Skeletal muscle tissue (tissue), 3 donors: ENCODE measurements at regions not wholly inside any gene's neighbourhood (a gene's known extent, or its start where the extent isn't known, plus 50 kb on each side); places are given as distances from the start of the nearest gene placed in this dataset.

ENCODE experiments used
- H3K27ac ChIP-seq: one replicate; pipeline ENCODE4 v1.7.0; 2013; ENCODE audit warnings: mild to moderate bottlenecking, low read depth, low read length, inconsistent platforms
- H3K27me3 ChIP-seq, 3 donors: one replicate each; pipeline ENCODE4 v1.7.0; 2013; ENCODE audit warnings: low read length in 3 of 3; ENCODE audit not compliant: control insufficient read depth in 3 of 3, insufficient read depth in 3 of 3
- H3K36me3 ChIP-seq, 3 donors: one replicate each; pipeline ENCODE4 v1.7.0; 2013; ENCODE audit warnings: low read length in 3 of 3; ENCODE audit not compliant: control insufficient read depth in 3 of 3, insufficient read depth in 3 of 3
- H3K4me1 ChIP-seq, 3 donors: one replicate each; pipeline ENCODE4 v1.7.0; 2013; ENCODE audit warnings: low read length in 3 of 3, mild to moderate bottlenecking in 3 of 3; ENCODE audit not compliant: control insufficient read depth in 3 of 3, insufficient read depth in 3 of 3
- H3K4me3 ChIP-seq, 3 donors: one replicate each; pipeline ENCODE4 v1.7.0; 2013; ENCODE audit warnings: low read length in 3 of 3
- H3K9ac ChIP-seq, 3 donors: one replicate each; pipeline ENCODE4 v1.7.0; 2013; ENCODE audit warnings: low read length in 3 of 3, mild to moderate bottlenecking in 3 of 3, moderate library complexity in 2 of 3, low read depth in 1 of 3
- H3K9me3 ChIP-seq, 3 donors: one replicate each; pipeline ENCODE4 v1.7.0; 2013; ENCODE audit warnings: low read length in 3 of 3; ENCODE audit not compliant: control insufficient read depth in 3 of 3
- donor health status: Osteomylitis.

DNA sequence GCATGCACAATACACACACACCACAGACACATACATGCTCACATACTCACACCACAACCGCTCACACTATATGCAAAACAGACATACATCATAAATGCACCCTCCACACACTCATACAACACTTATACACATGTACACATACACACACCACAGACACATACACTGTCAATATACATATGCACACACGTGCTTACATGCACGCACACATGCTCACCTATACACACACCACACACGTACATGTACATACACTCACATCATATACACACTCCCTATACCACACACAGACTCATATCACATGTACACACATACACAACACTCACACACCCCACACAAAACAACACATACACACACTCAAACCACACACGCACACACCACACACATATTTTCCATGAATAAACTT lies 885.3 kb downstream of the TBC1D22A start:
- Histone ChIP-seq H3K9ac (no peak overlapping the region), H3K27ac (no peak overlapping the region), H3K36me3 (no peaks in the 10 kb centered on the region), H3K9me3 (no peaks in the 10 kb centered on the region), H3K27me3 (peaks cover 3 to 5% (median 4%) of the 10 kb centered on the region in 3 donors), H3K4me3 (no peak overlapping the region), H3K4me1 (no peaks in the 10 kb centered on the region)

DNA sequence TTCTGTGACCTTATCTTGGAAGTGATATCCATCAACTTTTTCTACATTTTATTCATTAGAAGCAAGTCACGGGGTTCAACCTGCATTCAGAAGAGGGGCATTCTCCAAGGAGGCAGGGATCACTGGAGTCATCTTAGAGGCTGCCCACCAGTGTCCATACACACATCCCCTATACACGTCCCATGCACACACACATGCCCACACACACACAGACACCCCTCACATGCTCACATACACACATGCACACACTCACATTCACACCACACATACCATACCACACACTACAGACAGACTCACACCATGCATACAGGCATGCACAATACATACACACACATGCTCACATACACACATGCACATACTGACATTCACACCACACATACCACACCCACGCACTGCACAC lies 884.7 kb downstream of the TBC1D22A start:
- H3K27me3 ChIP-seq = peaks cover 3 to 7% (median 4%) of the 10 kb centered on the region in 3 donors
- no peak overlapping the region for H3K4me3 ChIP-seq

DNA sequence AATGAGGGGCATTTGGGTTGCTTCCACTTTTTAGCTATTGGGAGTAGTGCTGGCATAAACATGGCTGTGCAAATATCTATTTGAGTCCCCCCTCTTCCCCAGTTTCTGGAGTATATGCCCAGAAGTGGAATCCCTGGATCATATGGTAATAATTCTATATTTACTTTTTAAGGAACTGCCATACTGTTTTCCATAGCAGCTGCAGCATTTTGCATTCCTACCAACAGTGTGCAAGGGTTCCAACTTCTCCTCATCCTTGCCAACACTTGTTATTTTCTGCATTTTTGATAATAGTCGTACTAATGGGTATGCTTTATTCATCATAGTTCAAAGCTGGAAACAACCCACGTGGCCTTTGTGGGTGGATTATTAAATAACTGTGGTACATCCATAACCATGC lies 883.5 kb downstream of the TBC1D22A start:
- no peak overlapping the region for H3K9ac ChIP-seq

More for the DNA sequence above, 884.7 kb downstream of the TBC1D22A start:
- H3K27ac ChIP-seq = no peak overlapping the region
- H3K9me3 ChIP-seq = no peaks in the 10 kb centered on the region
- no peaks in the 10 kb centered on the region for H3K36me3 ChIP-seq
- H3K4me1 ChIP-seq = no peaks in the 10 kb centered on the region
- no peak overlapping the region for H3K9ac ChIP-seq

DNA sequence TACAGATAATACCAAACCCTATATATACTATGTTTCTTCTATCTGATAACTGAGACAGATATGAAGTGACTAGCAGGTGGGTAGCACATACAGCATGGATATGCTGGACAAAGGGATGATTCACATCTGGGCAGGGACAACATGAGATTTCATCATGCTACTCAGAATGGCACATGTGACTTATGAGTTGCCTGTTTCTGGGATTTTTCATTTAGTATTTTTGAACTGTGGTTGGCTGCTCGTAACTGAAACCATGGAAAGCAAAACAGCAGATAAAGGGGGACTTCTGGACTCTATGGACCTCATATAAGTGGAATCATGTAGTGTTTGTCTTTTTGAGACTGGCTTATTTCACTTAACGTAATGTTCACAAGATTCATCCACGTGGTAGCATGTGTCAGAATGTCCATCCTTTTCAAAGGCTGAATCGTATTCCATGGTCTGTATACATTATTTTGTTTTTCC lies 883.0 kb downstream of the TBC1D22A start:
- Histone ChIP-seq H3K4me3 (no peak overlapping the region), H3K9me3 (no peaks in the 10 kb centered on the region), H3K27ac (no peak overlapping the region), H3K9ac (no peak overlapping the region), H3K4me1 (no peaks in the 10 kb centered on the region), H3K36me3 (no peaks in the 10 kb centered on the region), H3K27me3 (peaks cover 3 to 8% (median 4%) of the 10 kb centered on the region in 3 donors)

More for the DNA sequence above, 883.5 kb downstream of the TBC1D22A start:
- no peaks in the 10 kb centered on the region for H3K36me3 ChIP-seq
- no peak overlapping the region for H3K27ac ChIP-seq
- H3K4me1 ChIP-seq = no peaks in the 10 kb centered on the region
- no peaks in the 10 kb centered on the region for H3K9me3 ChIP-seq
- no peak overlapping the region for H3K4me3 ChIP-seq
- peaks cover 3 to 8% (median 4%) of the 10 kb centered on the region in 3 donors for H3K27me3 ChIP-seq

DNA sequence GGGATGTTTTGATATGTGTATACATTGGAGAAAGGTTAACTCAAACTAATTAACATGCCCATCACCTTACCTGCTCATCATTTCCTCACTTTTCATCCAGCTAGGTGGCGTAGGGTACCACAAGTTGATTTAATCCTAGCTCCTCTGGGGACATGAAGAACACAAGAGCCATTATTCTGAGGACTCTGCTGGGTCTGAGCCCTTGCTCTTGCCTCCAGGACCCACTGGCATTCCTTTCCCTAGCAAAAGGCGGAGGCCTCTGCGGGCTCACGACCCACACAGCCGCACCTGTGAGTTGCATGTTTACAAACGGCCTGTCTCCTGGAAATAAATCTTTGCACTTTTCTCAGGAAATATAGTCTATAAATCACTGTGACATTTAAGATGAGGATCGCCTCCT lies 871.9 kb downstream of the TBC1D22A start:
- H3K9me3 ChIP-seq = peaks cover 0 to 13% (median 0%) of the 10 kb centered on the region in 3 donors
- no peaks in the 10 kb centered on the region for H3K36me3 ChIP-seq
- no peak overlapping the region for H3K9ac ChIP-seq
- no peaks in the 10 kb centered on the region for H3K4me1 ChIP-seq
- H3K27ac ChIP-seq = no peak overlapping the region
- peaks cover 0 to 20% (median 18%) of the 10 kb centered on the region in 3 donors for H3K27me3 ChIP-seq
- no peak overlapping the region for H3K4me3 ChIP-seq

DNA sequence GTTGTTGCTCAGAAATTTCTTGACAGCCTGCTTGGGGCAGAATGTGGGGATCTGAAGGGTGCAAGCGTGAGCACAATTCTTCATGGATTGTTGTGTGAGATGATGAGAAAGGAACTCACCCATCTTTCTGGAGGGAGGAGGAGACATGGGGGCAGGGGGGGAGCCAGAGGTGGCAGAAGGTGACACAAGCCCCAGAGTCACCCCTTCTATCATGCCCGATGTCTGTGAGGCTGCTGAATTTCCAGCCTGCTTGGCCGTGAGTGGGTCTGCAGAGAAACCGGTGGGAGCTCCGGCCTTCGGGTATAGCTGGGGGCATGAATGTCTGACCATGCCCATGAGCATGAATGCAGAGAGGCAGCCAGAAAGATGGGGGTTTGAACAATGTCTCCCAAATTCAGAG lies 870.7 kb downstream of the TBC1D22A start:
- Histone ChIP-seq H3K4me1 (no peaks in the 10 kb centered on the region), H3K36me3 (no peaks in the 10 kb centered on the region), H3K4me3 (no peak overlapping the region), H3K9me3 (peaks cover 0 to 7% (median under 1%) of the 10 kb centered on the region in 3 donors), H3K27me3 (peaks cover 3 to 31% (median 23%) of the 10 kb centered on the region in 3 donors), H3K27ac (no peak overlapping the region), H3K9ac (no peak overlapping the region)

DNA sequence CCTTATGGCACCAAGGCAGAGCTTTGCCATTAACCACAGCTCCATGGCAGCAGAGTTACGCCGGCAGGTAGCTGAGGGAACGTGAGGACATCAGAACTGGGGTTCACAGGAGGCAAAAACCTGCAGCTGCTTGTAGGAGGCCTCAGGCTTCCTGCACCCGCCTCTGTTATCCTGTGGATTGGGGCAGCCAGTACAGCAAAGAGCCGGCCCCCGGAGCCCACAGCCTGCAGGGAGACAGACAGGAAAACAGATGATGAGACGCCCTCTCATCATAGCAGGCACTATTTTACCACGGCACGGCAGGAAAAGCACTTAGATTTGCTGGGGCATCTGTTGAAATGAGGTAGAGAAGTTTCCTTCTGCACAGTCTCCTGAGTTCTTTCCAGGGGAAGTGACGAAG lies 870.3 kb downstream of the TBC1D22A start:
- H3K9me3 ChIP-seq = peaks cover 0 to 4% (median 4%) of the 10 kb centered on the region in 3 donors
- H3K27me3 ChIP-seq = peaks cover 3 to 31% (median 23%) of the 10 kb centered on the region in 3 donors
- no peaks in the 10 kb centered on the region for H3K4me1 ChIP-seq
- no peaks in the 10 kb centered on the region for H3K36me3 ChIP-seq
- no peak overlapping the region for H3K4me3 ChIP-seq
- H3K27ac ChIP-seq = no peak overlapping the region
- H3K9ac ChIP-seq = no peak overlapping the region

DNA sequence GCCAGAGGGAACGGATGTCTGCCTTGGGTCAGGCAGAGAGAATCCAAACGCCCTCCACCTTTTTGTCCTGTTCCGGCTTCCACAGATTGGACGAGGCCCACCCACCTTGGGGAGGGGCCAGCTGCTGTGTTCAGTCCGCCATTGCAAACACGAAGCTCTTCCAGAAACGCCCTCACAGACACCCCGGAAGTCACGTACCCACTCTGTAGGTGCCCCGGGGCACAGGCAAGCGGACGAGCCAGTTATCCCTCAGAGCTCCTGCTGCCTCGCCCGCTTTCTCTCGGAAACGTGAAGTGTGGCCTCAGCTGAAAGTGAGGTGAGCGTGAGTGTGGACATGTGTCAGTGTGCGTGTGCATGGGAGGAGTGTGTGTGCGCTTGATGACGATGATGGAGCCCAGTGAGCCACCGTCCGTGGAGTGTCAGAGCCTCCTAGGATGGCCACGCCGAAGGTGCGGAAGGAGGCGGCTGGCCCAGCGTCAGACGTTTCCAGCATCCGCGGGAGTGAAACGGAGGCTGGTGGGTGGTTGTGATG lies 869.2 kb downstream of the TBC1D22A start:
- H3K9ac ChIP-seq = no peak overlapping the region
- no peaks in the 10 kb centered on the region for H3K36me3 ChIP-seq
- H3K27ac ChIP-seq = no peak overlapping the region
- H3K27me3 ChIP-seq = peaks cover 3 to 30% (median 29%) of the 10 kb centered on the region in 3 donors
- peaks cover 0 to 3% (median 0%) of the 10 kb centered on the region in 3 donors for H3K4me1 ChIP-seq
- peaks cover 0 to 4% (median 0%) of the 10 kb centered on the region in 3 donors for H3K9me3 ChIP-seq
- H3K4me3 ChIP-seq = no peak overlapping the region

DNA sequence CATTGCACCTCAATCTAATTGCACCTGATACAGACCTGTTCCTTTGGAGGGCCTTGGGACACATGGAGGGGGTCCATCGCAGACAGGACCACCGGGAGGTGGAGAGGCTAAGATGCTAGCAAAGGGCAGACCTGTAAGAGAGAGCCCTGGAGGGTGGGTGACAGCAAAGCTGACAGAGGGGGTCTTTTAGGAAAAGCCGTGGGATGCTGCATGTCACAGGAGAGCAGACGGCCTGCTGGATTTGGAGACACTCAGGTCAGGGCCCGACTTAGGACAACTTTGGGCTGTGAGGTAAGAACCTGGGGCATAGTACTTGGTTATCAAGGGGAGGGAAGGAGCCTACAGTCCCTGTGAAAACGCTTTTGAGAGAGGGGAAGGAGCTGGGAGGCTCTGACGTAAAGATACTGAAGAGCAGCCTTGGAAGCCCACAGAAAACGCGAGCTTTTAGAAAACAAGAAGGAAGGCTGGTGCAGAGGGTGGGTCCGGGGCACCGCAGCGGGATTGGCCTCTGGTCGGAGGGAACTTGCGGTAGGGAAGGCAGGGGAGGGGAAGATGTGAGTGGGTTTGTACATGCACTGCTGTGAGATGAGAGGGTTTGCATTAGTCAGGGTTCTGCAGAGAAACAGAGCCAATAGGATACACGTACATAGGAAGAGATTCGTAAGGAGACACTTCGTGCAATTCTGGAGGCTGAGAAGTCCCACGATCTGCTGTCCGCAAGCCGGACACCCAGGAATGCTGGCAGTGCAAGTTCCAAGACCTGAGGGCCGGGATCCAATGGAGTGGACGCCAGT lies 868.5 kb downstream of the TBC1D22A start:
- H3K4me3 ChIP-seq = no peak overlapping the region
- peaks cover 0 to 4% (median 0%) of the 10 kb centered on the region in 3 donors for H3K9me3 ChIP-seq
- no peaks in the 10 kb centered on the region for H3K36me3 ChIP-seq
- H3K4me1 ChIP-seq = peaks cover 0 to 3% (median 0%) of the 10 kb centered on the region in 3 donors
- H3K27ac ChIP-seq = no peak overlapping the region
- H3K27me3 ChIP-seq = peaks cover 3 to 34% (median 29%) of the 10 kb centered on the region in 3 donors
- no peak overlapping the region for H3K9ac ChIP-seq
